NCI-H1092 (cell line): ENCODE measurements at regions not wholly inside any gene's neighbourhood (a gene's known extent, or its start where the extent isn't known, plus 50 kb on each side); places are given as distances from the start of the nearest gene placed in this dataset.

Experiments
- DNase-seq: peaks from one replicate; lab custom pipeline; 2025; lab: John Stamatoyannopoulos, UW

DNA sequence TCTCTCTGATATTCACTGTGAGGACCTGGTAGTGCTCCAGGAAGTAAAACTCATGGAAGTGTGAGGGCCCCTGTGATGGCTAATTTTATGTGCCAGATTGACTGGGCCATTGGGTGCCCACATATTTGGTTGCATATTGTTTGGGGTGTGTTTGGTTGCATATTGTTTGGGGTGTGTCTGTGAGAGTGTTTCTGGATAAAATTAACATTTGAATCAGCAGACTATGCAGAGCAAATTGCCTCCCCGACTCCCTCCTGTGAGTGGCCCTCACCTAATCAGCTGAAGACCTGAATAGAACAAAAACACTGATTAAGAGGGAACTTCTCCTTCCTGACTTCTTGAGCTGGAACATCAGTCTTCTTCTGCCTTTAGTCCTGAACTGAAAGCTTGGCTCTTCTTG is 173.3 kb upstream of the LINC00305 start:
- no peak for DNase-seq

GRCh38 chr18:64318547-64318946 is 169.7 kb upstream of the LINC00305 start:
- DNase-seq, result no peak

DNA sequence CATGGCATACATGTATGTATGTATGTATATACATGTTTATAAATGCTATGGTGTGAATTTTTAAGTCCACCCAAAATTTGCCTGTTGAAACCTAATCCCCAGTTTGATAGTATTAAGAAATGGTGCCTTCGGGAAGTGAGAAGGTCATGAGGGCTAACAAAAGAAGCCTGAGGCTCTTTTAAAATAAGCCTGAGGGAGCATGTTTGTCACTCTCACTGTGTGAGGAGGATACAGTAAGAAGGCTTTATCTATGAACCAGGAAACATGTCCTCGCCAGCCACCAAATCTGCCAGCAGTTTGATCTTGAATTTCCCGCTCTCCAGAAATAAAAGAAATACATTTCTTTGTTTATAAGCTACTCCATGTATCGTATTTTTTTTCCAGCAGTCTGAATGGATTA is 163.0 kb upstream of the LINC00305 start:
- DNase-seq, result no peak

- DNase-seq, result no peak
These were observed 147.0 kb upstream of the LINC00305 start for GRCh38 chr18:64295839-64296238.

- DNase-seq, result no peak
These were observed 146.1 kb upstream of the LINC00305 start for GRCh38 chr18:64294967-64295366.

- DNase-seq, result no peak
These were observed 139.5 kb upstream of the LINC00305 start for GRCh38 chr18:64288432-64288831.

GRCh38 chr18:64287926-64288325 is 139.0 kb upstream of the LINC00305 start:
- no peak for DNase-seq

GRCh38 chr18:64283059-64283458 is 134.2 kb upstream of the LINC00305 start:
- no peak for DNase-seq

GRCh38 chr18:64278026-64278425 is 129.1 kb upstream of the LINC00305 start:
- DNase-seq, result no peak

DNA sequence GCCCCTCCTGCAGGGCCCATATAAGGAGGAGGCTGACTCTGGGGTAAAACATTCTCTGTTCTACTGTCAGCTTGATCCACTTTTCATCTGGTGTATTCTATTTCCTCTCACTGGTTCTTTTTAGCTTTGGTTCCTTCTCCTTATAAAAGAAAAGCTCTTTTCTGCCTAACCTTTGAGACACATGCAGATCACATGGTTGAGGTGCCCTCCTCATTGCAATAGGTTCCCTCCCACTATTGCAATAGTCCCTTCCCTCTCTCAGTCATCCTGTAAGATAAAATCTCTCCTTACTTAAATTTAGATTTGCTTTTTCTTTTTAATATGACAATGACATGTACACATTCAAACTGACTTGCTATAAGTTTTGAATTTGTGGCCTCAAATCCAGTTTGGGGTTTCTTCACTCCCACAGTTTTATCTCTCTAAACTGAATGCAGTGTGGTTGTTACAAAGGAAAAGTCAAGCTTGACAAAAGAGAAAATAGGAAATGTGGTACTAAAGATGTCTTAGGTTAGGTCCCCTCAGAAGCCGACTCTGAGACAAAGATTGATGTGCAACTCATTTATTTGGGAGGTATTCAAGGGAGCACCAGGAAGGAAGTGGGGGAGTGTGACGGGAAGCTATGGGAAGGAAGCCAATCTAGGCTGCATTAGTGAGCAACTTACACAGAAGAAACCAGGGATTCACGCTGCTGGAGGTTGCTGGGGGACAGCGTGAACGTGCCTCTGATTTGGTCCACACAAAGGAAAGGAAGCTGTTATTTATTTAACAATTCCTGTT is 127.6 kb upstream of the LINC00305 start:
- no peak for DNase-seq

GRCh38 chr18:64275593-64276300 is 126.9 kb upstream of the LINC00305 start:
- no peak for DNase-seq

DNA sequence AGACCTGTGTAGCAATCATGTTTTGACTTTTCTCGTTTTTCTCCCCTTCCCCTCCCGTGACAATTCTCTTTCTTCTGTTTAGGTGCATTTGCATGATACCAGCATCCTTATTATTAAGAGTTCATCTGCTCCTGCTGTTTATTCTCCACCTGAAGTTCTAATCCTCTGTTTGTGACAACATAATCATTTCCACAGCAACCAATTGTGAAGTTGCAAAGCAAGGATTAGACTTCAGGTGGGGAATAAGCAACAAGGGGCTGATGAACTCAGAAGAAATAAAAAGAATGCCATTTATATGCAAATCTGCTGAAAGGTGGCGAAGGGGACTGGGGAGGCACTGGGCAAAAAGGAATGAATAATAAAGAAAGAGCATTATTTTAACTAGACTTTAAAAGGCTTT is 124.8 kb upstream of the LINC00305 start:
- DNase-seq, result no peak

- no peak for DNase-seq
These were observed 123.2 kb upstream of the LINC00305 start for GRCh38 chr18:64271975-64272659.

GRCh38 chr18:64271246-64271645 is 122.4 kb upstream of the LINC00305 start:
- peak; percentile 49 for DNase-seq

GRCh38 chr18:64270608-64271007 is 121.7 kb upstream of the LINC00305 start:
- DNase-seq, result no peak

GRCh38 chr18:64270121-64270520 is 121.2 kb upstream of the LINC00305 start:
- no peak for DNase-seq

DNA sequence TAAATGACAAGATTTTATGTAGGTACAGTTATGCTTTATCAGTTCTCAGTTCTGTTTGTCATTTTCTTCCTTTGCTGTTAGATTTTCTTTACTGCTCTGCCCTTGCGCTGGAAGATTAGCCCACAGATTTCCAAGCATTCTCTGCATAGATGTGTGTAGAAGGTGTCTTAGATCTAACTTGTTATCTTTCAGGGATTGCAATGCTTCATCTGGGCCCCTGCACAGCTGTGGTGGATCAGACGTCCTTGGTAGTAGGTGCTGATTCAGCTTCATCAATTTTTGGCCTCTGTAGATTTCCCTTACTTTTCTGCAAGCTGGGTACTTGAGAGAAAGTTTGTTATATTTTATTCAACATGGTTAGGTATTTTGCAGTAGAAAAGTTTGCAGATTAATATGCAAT is 115.3 kb upstream of the LINC00305 start:
- no peak for DNase-seq

GRCh38 chr18:64260810-64261209 is 111.9 kb upstream of the LINC00305 start:
- DNase-seq, result no peak

DNA sequence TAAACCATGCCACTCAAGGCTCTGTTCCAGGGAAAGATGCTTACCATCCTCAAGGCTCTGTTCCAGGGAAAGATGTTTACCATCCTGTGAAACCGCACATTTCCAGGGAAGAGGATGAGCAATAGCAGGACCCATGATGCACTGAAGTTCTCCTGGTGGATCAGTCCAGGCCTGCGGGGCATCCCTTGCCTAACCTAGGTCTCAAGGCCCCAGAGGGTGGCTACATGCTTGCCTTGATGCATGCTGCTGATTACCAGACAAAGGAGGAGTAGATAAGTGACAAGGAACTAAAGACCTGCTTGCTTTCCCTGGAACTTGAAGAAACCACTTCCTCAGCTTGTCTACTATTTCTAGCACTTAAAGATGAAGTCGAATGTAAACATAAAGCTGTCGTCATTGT is 111.0 kb upstream of the LINC00305 start:
- no peak for DNase-seq

DNA sequence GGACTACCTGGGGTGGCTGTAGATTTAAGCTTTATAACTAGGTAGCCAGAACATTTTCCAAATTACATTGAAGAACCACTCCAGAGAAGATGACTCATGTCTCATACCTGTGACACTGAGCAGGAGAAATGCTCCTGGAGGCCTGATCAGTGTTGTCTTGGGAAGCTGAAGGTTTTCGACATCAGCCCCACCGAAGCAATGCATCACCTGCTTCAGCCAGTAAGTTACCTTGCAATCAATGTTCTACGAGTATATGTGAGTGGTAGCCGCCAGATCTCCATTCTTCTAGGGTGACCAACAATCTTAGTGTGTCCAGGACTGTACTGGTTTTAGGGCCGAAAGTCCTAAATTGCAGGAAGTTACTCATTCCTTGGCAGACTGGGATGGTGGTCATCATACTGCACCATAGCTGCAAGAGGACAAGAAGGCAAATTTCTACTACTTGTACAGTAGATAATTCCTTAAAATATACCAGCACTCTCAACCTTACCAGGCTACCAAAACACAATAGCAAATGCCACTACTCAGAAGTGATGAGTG is 109.3 kb upstream of the LINC00305 start:
- DNase-seq, result no peak

DNA sequence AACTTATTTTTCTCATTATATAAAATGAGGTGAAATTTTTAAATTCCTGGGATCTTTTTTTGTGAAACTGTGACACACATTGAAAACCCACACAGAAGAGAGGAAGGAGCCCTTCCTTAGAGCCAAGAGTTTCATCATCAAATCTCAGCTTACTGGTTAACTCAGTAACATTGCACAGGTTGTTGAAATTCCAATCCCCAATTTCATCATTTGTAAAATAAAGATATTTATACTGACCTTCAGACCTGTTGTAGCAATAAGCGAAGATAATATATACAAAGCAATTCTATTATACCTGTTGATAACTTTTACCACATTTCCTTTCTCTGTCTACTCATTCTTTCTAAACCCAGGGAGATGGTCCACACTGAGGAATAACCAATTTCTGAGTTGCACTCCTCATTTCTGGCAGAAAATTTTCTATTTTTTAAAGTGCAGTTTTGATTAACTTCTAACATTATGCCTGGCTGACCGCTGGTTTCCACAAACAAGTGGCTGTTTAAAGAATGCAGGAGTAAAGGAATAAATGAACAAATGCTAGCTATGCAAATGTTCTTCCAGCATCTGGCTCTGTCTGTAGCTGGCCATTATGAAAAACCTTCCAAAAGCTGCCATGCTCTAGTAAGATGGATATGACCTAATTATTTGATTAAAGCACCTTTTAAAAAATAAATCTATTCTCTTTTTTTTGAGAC is 105.7 kb upstream of the LINC00305 start:
- no peak for DNase-seq

DNA sequence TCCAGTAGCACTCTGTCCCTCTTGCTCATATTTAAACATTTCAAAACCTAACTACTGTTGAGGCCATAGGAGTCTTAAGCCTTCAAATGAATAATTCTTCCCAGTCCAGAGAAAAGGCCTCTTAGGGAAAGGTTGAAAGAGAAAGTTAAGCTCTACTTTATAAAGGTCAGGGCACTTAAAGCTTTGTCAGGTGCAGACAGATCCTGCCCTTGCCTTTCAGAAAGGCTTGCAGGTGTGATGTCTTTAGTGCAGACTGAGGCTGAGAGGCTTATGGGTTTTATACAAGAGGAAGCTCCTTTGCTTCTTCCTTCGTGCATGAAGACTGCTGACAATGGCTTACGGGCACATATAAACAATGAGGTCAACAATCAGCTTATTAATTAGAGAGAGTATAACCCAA is 105.0 kb upstream of the LINC00305 start:
- no peak for DNase-seq
